OCI-LY7 (cell line): ENCODE measurements at regions not wholly inside any gene's neighbourhood (a gene's known extent, or its start where the extent isn't known, plus 50 kb on each side); places are given as distances from the start of the nearest gene placed in this dataset.

Experiments used
- BruUV-seq: library from RNA; stranded (reverse); fragments of 400-500 nt; replicated peaks from 2 replicates; lab custom pipeline; 2021; lab: Mats Ljungman, UMichigan
- CTCF ChIA-PET: fragments of 300-600 bp; sonication (Branson Sonifier 250); formaldehyde crosslinking; loops from one replicate; lab custom pipeline; 2022; ENCODE audit warnings: antibody characterized with exemption; ENCODE audit not compliant: unreplicated experiment; lab: Charles Lee
- POLR2A ChIA-PET: fragments of 300-600 bp; sonication (Branson Sonifier 250); formaldehyde crosslinking; loops from one replicate; lab custom pipeline; 2022; ENCODE audit warnings: antibody characterized with exemption; lab: Charles Lee
- DNase-seq: peaks from one replicate; pipeline ENCODE4 v3.0.0-alpha.2; 2015; ENCODE audit warnings: low spot score
- H2AFZ ChIP-seq: fragments of 200-600 bp; sonication (generic), shearing (Covaris generic); 2 replicates; pipeline ENCODE4 v1.6.1; 2014; ENCODE audit warnings: mild to moderate bottlenecking, antibody characterized with exemption, low read length, moderate library complexity
- H3K27ac ChIP-seq: fragments of 200-600 bp; sonication (generic); 2 replicates; pipeline ENCODE4 v1.5.1; 2014; ENCODE audit warnings: mixed run types, low read depth, mild to moderate bottlenecking, moderate library complexity, low read length, inconsistent platforms; ENCODE audit not compliant: poor library complexity, severe bottlenecking
- H3K36me3 ChIP-seq: fragments of 200-600 bp; sonication (generic); 2 replicates; pipeline ENCODE4 v1.6.1; 2014; ENCODE audit warnings: mild to moderate bottlenecking, antibody characterized with exemption, low read length, moderate library complexity, mixed read lengths; ENCODE audit not compliant: insufficient read depth
- H3K4me1 ChIP-seq: fragments of 200-600 bp; sonication (generic); 2 replicates; pipeline ENCODE4 v1.5.1; 2014; ENCODE audit warnings: mild to moderate bottlenecking, low read length; ENCODE audit not compliant: insufficient read depth, poor library complexity, severe bottlenecking
- H3K4me2 ChIP-seq: fragments of 200-600 bp; sonication (generic); 2 replicates; pipeline ENCODE4 v1.6.1; 2014; ENCODE audit warnings: mild to moderate bottlenecking, low read length
- H3K4me3 ChIP-seq: fragments of 200-600 bp; sonication (generic); 2 replicates; pipeline ENCODE4 v1.5.1; 2014; ENCODE audit warnings: mild to moderate bottlenecking, low read depth, low read length; ENCODE audit not compliant: poor library complexity, severe bottlenecking
- H3K79me2 ChIP-seq: fragments of 200-600 bp; sonication (generic); 2 replicates; pipeline ENCODE4 v1.6.1; 2016; ENCODE audit warnings: low read depth, mild to moderate bottlenecking, low read length, moderate library complexity, mixed read lengths; ENCODE audit not compliant: insufficient read depth
- H3K9me2 ChIP-seq: fragments of 200-600 bp; sonication (generic); 2 replicates; pipeline ENCODE4 v1.6.1; 2016; ENCODE audit warnings: mild to moderate bottlenecking, low read length, mixed read lengths; ENCODE audit not compliant: insufficient read depth
- H3K9me3 ChIP-seq: fragments of 200-600 bp; sonication (generic); 2 replicates; pipeline ENCODE4 v1.6.1; 2014; ENCODE audit warnings: mild to moderate bottlenecking, mixed run types, low read length, mixed read lengths
- H4K20me1 ChIP-seq: fragments of 200-600 bp; sonication (generic); 2 replicates; pipeline ENCODE4 v1.6.1; 2014; ENCODE audit warnings: mild to moderate bottlenecking, antibody characterized with exemption, low read length, moderate library complexity, mixed read lengths; ENCODE audit not compliant: insufficient read depth
- CTCF ChIP-seq: fragments of 200-600 bp; sonication (generic); conservative IDR thresholded peaks from 2 replicates; pipeline ENCODE4 v1.5.1; 2014; ENCODE audit warnings: mild to moderate bottlenecking, antibody characterized with exemption, low read length, moderate library complexity, mixed read lengths
- EZH2phosphoT487 ChIP-seq: fragments of 200-600 bp; sonication (generic); IDR thresholded peaks from 2 replicates; pipeline ENCODE4 v1.6.1; 2018; ENCODE audit warnings: low read depth, borderline replicate concordance, mild to moderate bottlenecking, mixed run types, antibody characterized with exemption, low read length, moderate library complexity, mixed read lengths
- intact Hi-C: fragments of 100-400 bp; cut with micrococcal nuclease; formaldehyde crosslinking; loops from one replicate; pipeline ENCODE4 v1.10.0; 2022; ENCODE audit not compliant: unreplicated experiment

- H3K9me2 ChIP-seq: no peaks in the 10 kb centered on the region
- DNase-seq: no peak
- intact Hi-C loops: no loop called here
- H3K36me3 ChIP-seq: no peaks in the 10 kb centered on the region
- H4K20me1 ChIP-seq: no peaks in the 10 kb centered on the region
- H3K27ac ChIP-seq: no peak overlapping the region
- no TSS peak for BruUV-seq
- H2AFZ ChIP-seq: no peak overlapping the region
- no peak overlapping the region for H3K4me2 ChIP-seq
- H3K4me1 ChIP-seq: no peaks in the 10 kb centered on the region
- no peak overlapping the region for H3K4me3 ChIP-seq
- H3K79me2 ChIP-seq: no peaks in the 10 kb centered on the region
- ChIA-PET CTCF (no interaction called here), POLR2A (no interaction called here)
- no peak for TF ChIP-seq CTCF
- TF ChIP-seq EZH2phosphoT487: no peak
- no peaks in the 10 kb centered on the region for H3K9me3 ChIP-seq
These were observed 453.9 kb downstream of the WDR72 start for GRCh38 chr15:53305554-53305953.

- DNase-seq: no peak
- Histone ChIP-seq H3K4me1 (no peaks in the 10 kb centered on the region), H2AFZ (no peak overlapping the region), H4K20me1 (no peaks in the 10 kb centered on the region), H3K4me2 (no peak overlapping the region), H3K4me3 (no peak overlapping the region), H3K79me2 (no peaks in the 10 kb centered on the region), H3K27ac (no peak overlapping the region), H3K9me3 (no peaks in the 10 kb centered on the region), H3K36me3 (no peaks in the 10 kb centered on the region), H3K9me2 (no peaks in the 10 kb centered on the region)
- CTCF ChIA-PET: no interaction called here
- TF ChIP-seq CTCF (no peak), EZH2phosphoT487 (no peak)
- POLR2A ChIA-PET: no interaction called here
- no TSS peak for BruUV-seq
- intact Hi-C loops: no loop called here
These were observed 454.4 kb downstream of the WDR72 start for GRCh38 chr15:53305101-53305500.

GRCh38 chr15:53297828-53298227 lies 461.6 kb downstream of the WDR72 start:
- TF ChIP-seq EZH2phosphoT487: no peak
- TF ChIP-seq CTCF: no peak
- Histone ChIP-seq H3K9me3 (no peaks in the 10 kb centered on the region), H3K79me2 (no peaks in the 10 kb centered on the region), H3K4me1 (no peaks in the 10 kb centered on the region), H3K36me3 (no peaks in the 10 kb centered on the region), H3K27ac (no peak overlapping the region), H4K20me1 (no peaks in the 10 kb centered on the region), H3K4me2 (no peak overlapping the region), H2AFZ (no peak overlapping the region), H3K4me3 (no peak overlapping the region), H3K9me2 (no peaks in the 10 kb centered on the region)
- CTCF ChIA-PET: no interaction called here
- no TSS peak for BruUV-seq
- POLR2A ChIA-PET: no interaction called here
- intact Hi-C loops: no loop called here
- no peak for DNase-seq
